ENCODE measurements at regions not wholly inside any gene's neighbourhood (a gene's known extent, or its start where the extent isn't known, plus 50 kb on each side); places are given as distances from the start of the nearest gene placed in this dataset.

DNA sequence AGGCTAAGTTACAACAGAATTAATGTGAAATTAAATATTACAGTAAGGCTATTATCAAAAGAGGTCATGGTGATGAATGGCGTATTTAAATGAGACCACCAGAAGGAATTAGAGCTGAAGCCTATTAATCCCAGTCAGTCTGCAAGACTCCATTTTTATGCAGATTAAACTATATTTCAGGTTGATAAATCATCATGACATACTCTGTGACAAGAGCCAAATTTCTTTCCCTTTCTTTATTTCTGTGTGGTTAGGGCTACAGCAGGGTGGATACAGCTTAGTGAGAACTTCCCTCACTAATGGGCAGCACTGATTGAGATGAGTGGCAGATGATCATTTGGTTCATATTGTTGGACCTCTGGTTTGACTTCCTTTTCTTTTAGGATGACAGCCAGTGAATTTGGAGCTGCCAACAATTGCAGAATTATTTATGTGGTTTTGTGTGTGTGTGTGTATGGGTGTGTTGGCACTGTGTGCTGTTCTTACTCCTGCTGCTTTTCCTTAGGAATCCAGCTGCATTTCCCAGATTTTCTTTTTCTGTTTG is 481.3 kb downstream of the PIK3C3 start:
- intact Hi-C loops (cut with DNase I) = no loop called here
- 97% methylated on average over 1 of the region's 1 CpG for WGBS
- no peak for DNase-seq (ENCODE audit: low spot score)
- H3K4me1 ChIP-seq (replicated peaks) = no peaks in the 10 kb centered on the region
- no peaks in the 10 kb centered on the region for H3K27me3 ChIP-seq (replicated peaks; ENCODE audit: insufficient read depth)
- no peaks in the 10 kb centered on the region for H3K9me3 ChIP-seq
- TF ChIP-seq, protein P1, sequence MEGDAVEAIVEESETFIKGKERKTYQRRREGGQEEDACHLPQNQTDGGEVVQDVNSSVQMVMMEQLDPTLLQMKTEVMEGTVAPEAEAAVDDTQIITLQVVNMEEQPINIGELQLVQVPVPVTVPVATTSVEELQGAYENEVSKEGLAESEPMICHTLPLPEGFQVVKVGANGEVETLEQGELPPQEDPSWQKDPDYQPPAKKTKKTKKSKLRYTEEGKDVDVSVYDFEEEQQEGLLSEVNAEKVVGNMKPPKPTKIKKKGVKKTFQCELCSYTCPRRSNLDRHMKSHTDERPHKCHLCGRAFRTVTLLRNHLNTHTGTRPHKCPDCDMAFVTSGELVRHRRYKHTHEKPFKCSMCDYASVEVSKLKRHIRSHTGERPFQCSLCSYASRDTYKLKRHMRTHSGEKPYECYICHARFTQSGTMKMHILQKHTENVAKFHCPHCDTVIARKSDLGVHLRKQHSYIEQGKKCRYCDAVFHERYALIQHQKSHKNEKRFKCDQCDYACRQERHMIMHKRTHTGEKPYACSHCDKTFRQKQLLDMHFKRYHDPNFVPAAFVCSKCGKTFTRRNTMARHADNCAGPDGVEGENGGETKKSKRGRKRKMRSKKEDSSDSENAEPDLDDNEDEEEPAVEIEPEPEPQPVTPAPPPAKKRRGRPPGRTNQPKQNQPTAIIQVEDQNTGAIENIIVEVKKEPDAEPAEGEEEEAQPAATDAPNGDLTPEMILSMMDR (IDR thresholded peaks at IDR 0.05) = no peak
- TF ChIP-seq POLR2A (IDR thresholded peaks at IDR 0.05) (no peak), POLR2AphosphoS5 (IDR thresholded peaks at IDR 0.05) (no peak)
- H3K4me3 ChIP-seq = no peak overlapping the region
- no peaks in the 10 kb centered on the region for H3K36me3 ChIP-seq
- no peak overlapping the region for H3K27ac ChIP-seq

DNA sequence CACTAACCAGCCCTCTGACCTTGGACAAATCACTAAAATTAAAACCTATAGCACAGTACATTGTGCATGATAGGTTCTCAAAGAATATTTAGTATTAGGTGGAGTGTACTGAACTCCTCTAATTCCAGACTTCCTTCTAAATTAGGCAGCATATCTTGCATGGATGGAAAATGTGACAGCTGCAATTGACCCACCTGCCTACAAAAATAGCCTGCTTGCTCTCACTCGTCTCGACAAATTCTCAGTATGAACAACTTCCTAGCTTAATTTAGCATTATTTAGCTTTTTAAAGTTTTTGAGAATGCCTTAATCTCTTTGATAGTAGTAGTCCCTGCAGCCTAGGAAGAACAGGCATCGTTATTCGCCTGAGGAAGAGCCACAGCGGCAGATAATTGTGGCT is 482.0 kb downstream of the PIK3C3 start:
- Histone ChIP-seq H3K4me1 (replicated peaks) (no peaks in the 10 kb centered on the region), H3K9me3 (no peaks in the 10 kb centered on the region), H3K4me3 (no peak overlapping the region), H3K27ac (no peak overlapping the region), H3K27me3 (replicated peaks; ENCODE audit: insufficient read depth) (no peaks in the 10 kb centered on the region), H3K36me3 (no peaks in the 10 kb centered on the region)
- TF ChIP-seq, protein P1 (IDR thresholded peaks at IDR 0.05) = no peak
- no peak for TF ChIP-seq POLR2A (IDR thresholded peaks at IDR 0.05)
- no peak for TF ChIP-seq POLR2AphosphoS5 (IDR thresholded peaks at IDR 0.05)
- intact Hi-C loops (cut with DNase I) = no loop called here
- WGBS = 92% methylated on average over 5 of the region's 5 CpGs
- no peak for DNase-seq (ENCODE audit: low spot score)

DNA sequence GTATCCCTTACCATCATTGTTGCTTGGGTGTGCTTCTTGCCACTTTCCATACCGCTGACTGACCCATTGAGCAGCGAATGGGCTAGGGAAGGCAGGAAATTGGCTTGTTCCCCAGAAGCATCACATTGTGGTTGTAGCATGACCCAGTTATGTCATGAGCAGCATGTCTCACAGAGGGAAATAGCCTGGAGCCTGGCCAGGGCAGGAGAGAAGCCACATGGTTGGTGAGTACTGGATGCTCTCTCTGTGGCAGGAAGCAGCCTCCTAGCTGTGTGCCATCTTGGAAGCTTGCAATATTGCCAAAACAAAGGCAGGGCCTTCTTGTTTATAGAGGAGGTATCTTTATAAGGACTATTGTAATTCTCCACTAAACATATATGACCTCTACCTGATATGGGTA is 482.6 kb downstream of the PIK3C3 start:
- Histone ChIP-seq H3K36me3 (no peaks in the 10 kb centered on the region), H3K9me3 (no peaks in the 10 kb centered on the region), H3K4me1 (replicated peaks) (no peaks in the 10 kb centered on the region), H3K4me3 (no peak overlapping the region), H3K27ac (no peak overlapping the region), H3K27me3 (replicated peaks; ENCODE audit: insufficient read depth) (no peaks in the 10 kb centered on the region)
- 74% methylated on average over 2 of the region's 2 CpGs for WGBS
- no peak for DNase-seq (ENCODE audit: low spot score)
- intact Hi-C loops (cut with DNase I) = no loop called here
- TF ChIP-seq POLR2A (IDR thresholded peaks at IDR 0.05) (no peak), POLR2AphosphoS5 (IDR thresholded peaks at IDR 0.05) (no peak)
- TF ChIP-seq, protein P1 (IDR thresholded peaks at IDR 0.05) = no peak

DNA sequence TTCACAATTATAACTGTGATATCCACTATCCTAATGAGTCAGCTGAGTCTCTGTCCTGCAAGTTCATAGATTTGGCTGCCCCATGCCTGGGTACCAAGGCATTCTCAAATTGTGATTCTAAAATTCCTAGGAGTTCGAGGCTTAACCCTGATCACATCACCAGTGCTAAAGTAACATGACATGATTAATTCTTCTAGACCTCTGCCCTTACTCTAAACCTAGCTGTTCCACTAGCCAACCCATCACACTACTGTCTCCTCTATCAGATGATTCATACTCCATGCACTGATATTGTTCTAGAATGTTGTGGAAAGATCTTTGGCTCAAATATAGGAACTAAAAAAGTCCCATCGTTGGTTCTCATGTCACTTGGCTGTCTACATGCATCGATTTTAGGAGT is 487.6 kb downstream of the PIK3C3 start:
- Histone ChIP-seq H3K9me3 (no peaks in the 10 kb centered on the region), H3K27me3 (replicated peaks; ENCODE audit: insufficient read depth) (no peaks in the 10 kb centered on the region), H3K27ac (no peak overlapping the region), H3K4me3 (no peak overlapping the region), H3K4me1 (replicated peaks) (no peaks in the 10 kb centered on the region), H3K36me3 (no peaks in the 10 kb centered on the region)
- intact Hi-C loops (cut with DNase I) = no loop called here
- TF ChIP-seq, protein P1 (IDR thresholded peaks at IDR 0.05) = no peak
- no peak for TF ChIP-seq POLR2A (IDR thresholded peaks at IDR 0.05)
- no peak for TF ChIP-seq POLR2AphosphoS5 (IDR thresholded peaks at IDR 0.05)
- WGBS = 85% methylated on average over 3 of the region's 3 CpGs
- DNase-seq (ENCODE audit: low spot score) = no peak

DNA sequence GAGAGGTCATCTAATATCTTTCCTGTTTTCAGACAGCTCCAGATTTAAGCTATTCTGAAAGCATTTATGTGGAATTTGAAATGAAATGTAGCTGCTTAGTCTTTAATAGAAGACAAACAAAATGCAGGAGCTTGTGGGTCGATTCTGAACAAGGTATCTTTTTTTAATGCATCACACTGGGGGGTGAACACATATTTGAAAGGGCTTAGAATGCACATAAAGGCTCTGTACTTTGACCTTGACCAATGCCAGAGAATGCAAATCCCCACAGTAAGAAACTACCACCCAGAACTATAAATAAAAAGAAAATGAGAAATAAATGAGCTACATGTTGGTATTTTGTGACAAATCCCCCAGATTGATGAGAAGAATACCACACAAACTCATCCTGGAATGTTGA is 489.3 kb downstream of the PIK3C3 start:
- H3K36me3 ChIP-seq = no peaks in the 10 kb centered on the region
- H3K4me1 ChIP-seq (replicated peaks) = no peaks in the 10 kb centered on the region
- H3K27ac ChIP-seq = no peak overlapping the region
- DNase-seq (ENCODE audit: low spot score) = no peak
- no peaks in the 10 kb centered on the region for H3K9me3 ChIP-seq
- TF ChIP-seq POLR2A (IDR thresholded peaks at IDR 0.05) (no peak), POLR2AphosphoS5 (IDR thresholded peaks at IDR 0.05) (no peak)
- TF ChIP-seq, protein P1 (IDR thresholded peaks at IDR 0.05) = no peak
- 20% methylated on average over 1 of the region's 1 CpG for WGBS
- H3K4me3 ChIP-seq = no peak overlapping the region
- intact Hi-C loops (cut with DNase I) = no loop called here
- no peaks in the 10 kb centered on the region for H3K27me3 ChIP-seq (replicated peaks; ENCODE audit: insufficient read depth)
